Activated T-helper 2 cell treated with anti-CD3 and anti-CD28 coated beads, Interferon-gamma antibody, Interleukin-2, Interleukin-4, amounts not matched to agents 10 μg/mL and 5 μg/mL and 100 μg/mL, durations not matched to agents 14 hours and 24 hours and 36 hours (primary cell): ENCODE measurements at regions not wholly inside any gene's neighbourhood (a gene's known extent, or its start where the extent isn't known, plus 50 kb on each side); places are given as distances from the start of the nearest gene placed in this dataset.
"Not testable (repeated sequence)": the region's sequence is repeated elsewhere in the genome, so short reads cannot be mapped to it uniquely, and the experiment has no call there.

Experiments used
- DNase-seq: peaks from one replicate; pipeline ENCODE4 v3.0.0; 2021; ENCODE audit warnings: low spot score
- H3K27ac Mint-ChIP-seq: one replicate; pipeline ENCODE4 v1.8.0; 2021; ENCODE audit warnings: mixed read lengths
- H3K27me3 Mint-ChIP-seq: one replicate; pipeline ENCODE4 v1.8.0; 2021; ENCODE audit warnings: low read depth, mixed read lengths
- H3K36me3 Mint-ChIP-seq: one replicate; pipeline ENCODE4 v1.8.0; 2021; ENCODE audit warnings: low read depth, mixed read lengths
- H3K4me1 Mint-ChIP-seq: one replicate; pipeline ENCODE4 v1.8.0; 2021; ENCODE audit warnings: low read depth, mixed read lengths
- H3K4me3 Mint-ChIP-seq: one replicate; pipeline ENCODE4 v1.8.0; 2021; ENCODE audit warnings: low read depth, mild to moderate bottlenecking, moderate library complexity, mixed read lengths
- H3K9me3 Mint-ChIP-seq: one replicate; pipeline ENCODE4 v1.8.0; 2021; ENCODE audit warnings: mixed read lengths
- intact Hi-C: fragments of 100-400 bp; cut with micrococcal nuclease; formaldehyde crosslinking; loops from one replicate; pipeline ENCODE4 v1.15.1; 2023

DNA sequence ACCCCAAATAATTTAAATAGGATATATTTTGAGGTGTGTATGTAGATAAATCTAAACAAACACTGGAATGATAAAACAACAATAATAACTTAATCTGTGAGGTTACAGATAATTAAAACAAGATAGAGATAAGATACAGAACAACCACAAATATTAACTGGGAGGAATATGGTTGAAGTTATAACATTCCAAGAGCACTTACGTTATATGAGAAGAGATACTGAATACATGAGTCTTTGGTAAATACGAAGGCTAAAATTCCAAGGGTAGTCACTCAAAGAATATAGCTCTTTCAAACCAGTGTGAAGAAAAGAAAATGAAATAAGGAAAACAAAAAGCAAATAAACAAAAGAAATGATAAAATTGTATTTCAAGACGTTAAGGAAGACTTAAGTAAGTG, 76.0 kb upstream of the MYO3A start:
- no peaks in the 10 kb centered on the region for H3K27me3 Mint-ChIP-seq

DNA sequence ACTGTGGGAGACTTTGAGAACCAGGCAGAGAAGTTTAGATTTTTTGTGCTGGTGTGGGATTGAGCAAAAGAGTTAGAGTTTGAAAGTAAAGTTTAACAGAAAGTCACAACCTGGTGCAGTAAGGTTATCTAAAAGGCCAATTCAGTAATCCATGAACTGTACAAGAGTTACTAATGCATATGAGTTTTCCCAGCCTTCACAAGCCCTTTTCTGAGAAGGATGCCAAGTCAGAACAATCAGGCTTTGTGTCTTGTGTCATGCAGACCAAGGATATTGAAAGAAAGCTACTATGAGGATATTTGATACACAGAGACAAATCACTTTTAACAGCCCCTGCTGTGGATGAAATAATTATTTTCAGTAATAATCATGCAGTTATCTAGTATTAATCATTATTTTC, 68.8 kb upstream of the MYO3A start:
- Mint-ChIP-seq H3K27me3 (no peaks in the 10 kb centered on the region), H3K36me3 (no peaks in the 10 kb centered on the region), H3K4me3 (no peak overlapping the region), H3K4me1 (no peaks in the 10 kb centered on the region), H3K27ac (no peak overlapping the region), H3K9me3 (no peaks in the 10 kb centered on the region)
- intact Hi-C loops = no loop called here
- no peak for DNase-seq

More for the DNA sequence above, 76.0 kb upstream of the MYO3A start:
- intact Hi-C loops = no loop called here
- no peaks in the 10 kb centered on the region for H3K4me1 Mint-ChIP-seq
- H3K4me3 Mint-ChIP-seq = no peak overlapping the region
- no peaks in the 10 kb centered on the region for H3K36me3 Mint-ChIP-seq
- DNase-seq = no peak
- H3K9me3 Mint-ChIP-seq = no peaks in the 10 kb centered on the region
- no peak overlapping the region for H3K27ac Mint-ChIP-seq

DNA sequence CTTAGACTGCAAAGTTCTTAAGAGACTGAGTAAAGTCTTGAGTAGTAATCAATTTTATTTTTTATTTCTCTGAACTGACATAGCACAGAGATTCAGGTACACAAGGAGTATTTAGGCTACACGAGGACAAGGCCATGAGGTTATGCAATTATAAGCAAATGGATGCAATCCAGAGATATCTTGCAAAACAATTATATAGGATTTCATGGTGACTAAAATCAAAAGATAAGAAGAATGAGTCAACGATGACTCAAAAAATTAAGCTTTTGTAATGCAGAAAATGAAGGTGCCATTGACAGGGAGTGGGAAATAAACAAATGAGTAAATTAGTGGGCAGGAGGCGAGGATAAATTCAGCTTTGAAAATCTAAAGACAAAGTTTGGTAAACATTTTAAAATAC, 66.7 kb upstream of the MYO3A start:
- Mint-ChIP-seq H3K4me3 (no peak overlapping the region), H3K27ac (no peak overlapping the region), H3K27me3 (no peaks in the 10 kb centered on the region), H3K36me3 (no peaks in the 10 kb centered on the region), H3K9me3 (no peaks in the 10 kb centered on the region), H3K4me1 (no peaks in the 10 kb centered on the region)
- no peak for DNase-seq
- intact Hi-C loops = no loop called here

DNA sequence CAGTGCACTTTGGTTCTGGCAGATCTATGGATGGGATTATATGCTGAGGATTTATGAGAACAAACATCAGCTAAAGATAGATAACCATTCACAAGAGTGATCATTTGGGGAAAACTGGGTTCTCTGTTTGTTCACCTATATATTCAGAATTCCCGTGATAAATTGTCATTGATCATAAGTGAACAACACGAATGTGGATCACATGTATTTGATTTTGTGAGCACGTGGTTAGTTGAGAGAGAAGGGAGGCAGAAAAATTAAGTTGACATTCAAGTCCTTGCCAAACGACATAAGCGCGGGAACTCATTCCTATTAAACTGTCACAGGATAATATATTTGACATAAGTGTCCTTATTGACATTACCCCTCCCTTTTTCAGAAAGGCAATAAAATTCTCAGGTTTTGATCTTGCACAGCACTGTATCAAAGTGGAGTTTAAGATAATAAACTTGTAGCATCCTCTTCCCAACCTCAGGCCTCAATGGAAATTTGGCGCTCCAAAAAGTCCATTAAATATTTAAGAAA, 64.9 kb upstream of the MYO3A start:
- Mint-ChIP-seq H3K27me3 (peaks cover 2% of the 10 kb centered on the region), H3K4me1 (no peaks in the 10 kb centered on the region), H3K36me3 (no peaks in the 10 kb centered on the region), H3K27ac (no peak overlapping the region), H3K9me3 (no peaks in the 10 kb centered on the region), H3K4me3 (no peak overlapping the region)
- intact Hi-C loops = no loop called here
- no peak for DNase-seq

DNA sequence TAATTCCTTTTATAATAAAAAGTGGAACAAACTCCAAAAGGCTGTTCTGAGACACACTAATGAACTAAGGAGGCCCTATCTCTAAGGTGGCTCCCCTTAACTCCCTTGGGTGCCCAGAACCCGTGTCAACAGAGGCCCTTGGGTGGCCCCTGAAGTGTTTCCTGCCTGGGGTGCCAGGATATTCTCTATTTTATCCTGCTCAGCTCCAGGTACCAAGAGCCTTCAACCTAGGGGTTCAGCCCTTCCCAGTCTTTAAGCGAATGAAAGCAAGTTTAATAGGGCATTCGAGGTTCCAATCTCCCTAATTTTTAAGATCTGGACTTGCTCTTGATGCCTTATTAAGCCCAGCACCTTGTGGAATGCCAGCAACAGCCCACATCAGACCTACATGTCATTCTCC, 64.4 kb upstream of the MYO3A start:
- H3K9me3 Mint-ChIP-seq = no peaks in the 10 kb centered on the region
- H3K4me3 Mint-ChIP-seq = no peak overlapping the region
- H3K4me1 Mint-ChIP-seq = no peaks in the 10 kb centered on the region
- DNase-seq = no peak
- H3K27ac Mint-ChIP-seq = no peak overlapping the region
- no peaks in the 10 kb centered on the region for H3K36me3 Mint-ChIP-seq
- peaks cover 2% of the 10 kb centered on the region for H3K27me3 Mint-ChIP-seq
- intact Hi-C loops = no loop called here

DNA sequence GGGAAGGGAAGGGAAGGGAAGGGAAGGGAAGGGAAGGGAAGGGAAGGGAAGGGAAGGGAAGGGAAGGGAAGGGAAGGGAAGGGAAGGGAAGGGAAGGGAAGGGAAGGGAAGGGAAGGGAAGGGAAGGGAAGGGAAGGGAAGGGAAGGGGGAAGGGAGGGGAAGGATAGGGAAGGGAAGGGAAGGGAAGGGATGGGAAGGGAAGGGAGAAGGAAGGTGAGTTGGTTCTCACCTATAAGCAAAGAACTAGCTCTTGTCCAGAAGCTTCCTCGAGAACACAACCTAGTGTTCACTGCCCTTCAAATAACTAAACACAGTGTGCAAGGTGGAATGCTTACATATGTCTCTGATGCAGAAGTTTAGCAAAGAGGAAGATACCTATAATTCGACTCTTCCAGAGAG, 59.6 kb upstream of the MYO3A start:
- DNase-seq, H3K36me3 Mint-ChIP-seq, H3K27me3 Mint-ChIP-seq, intact Hi-C loops, H3K4me1 Mint-ChIP-seq, H3K27ac Mint-ChIP-seq, H3K4me3 Mint-ChIP-seq, H3K9me3 Mint-ChIP-seq: not testable (repeated sequence)

DNA sequence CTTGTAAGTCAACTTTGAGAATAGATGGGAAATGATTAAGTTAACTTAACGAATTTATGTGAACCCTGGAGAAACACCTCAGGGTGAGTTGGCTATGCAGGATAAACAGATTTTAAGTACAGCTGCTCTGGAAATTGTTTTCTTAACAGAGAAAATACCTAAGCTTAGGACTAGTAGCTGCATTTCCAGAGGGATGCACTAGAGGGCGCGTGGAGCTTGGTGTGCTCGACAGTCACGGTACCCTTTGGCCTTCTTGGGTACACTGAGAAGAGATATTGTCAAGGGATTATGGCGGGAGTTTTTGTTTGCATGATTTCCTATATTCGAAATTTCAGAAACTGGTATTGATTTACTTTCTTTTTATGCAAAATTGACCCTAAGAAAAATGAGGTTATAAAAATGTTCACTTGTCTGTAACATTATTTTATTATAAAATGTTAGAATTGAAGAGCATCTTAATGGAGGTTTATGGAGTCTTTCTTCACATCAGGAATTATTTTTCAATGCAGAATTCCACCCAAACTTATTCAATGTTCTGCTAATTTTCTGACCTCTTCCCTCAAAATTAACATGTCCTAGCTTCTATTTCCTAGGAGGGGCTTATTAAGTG, 58.4 kb upstream of the MYO3A start:
- peak; percentile 32 for DNase-seq
- intact Hi-C loops = no loop called here
- Mint-ChIP-seq H3K4me3 (no peak overlapping the region), H3K4me1 (no peaks in the 10 kb centered on the region), H3K9me3 (no peaks in the 10 kb centered on the region), H3K36me3 (no peaks in the 10 kb centered on the region), H3K27ac (no peak overlapping the region), H3K27me3 (peaks cover 2% of the 10 kb centered on the region)

DNA sequence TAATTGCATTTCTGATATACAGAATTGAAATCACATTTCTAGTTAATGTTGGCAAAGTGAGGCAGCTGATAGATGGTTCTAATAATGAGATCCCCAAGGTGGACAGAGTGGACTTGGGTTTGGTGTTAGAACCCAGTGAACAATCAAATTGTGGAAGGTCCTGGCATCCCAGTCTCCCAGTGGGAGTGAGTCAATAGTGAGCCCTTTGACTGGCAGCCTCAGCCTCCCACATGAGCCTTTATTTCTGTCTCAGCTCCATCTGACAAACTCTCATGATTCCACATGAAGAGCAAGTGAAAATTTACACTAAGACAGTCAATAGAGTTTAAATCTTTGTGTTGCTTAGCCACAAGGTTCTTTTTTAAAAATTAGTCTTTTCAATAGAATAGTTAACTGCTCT, 56.7 kb upstream of the MYO3A start:
- Mint-ChIP-seq H3K4me3 (no peak overlapping the region), H3K4me1 (no peaks in the 10 kb centered on the region), H3K27ac (no peak overlapping the region), H3K36me3 (no peaks in the 10 kb centered on the region), H3K27me3 (peaks cover 2% of the 10 kb centered on the region), H3K9me3 (no peaks in the 10 kb centered on the region)
- intact Hi-C loops = no loop called here
- no peak for DNase-seq
